ENCODE measurements at regions not wholly inside any gene's neighbourhood (a gene's known extent, or its start where the extent isn't known, plus 50 kb on each side); places are given as distances from the start of the nearest gene placed in this dataset.

DNA sequence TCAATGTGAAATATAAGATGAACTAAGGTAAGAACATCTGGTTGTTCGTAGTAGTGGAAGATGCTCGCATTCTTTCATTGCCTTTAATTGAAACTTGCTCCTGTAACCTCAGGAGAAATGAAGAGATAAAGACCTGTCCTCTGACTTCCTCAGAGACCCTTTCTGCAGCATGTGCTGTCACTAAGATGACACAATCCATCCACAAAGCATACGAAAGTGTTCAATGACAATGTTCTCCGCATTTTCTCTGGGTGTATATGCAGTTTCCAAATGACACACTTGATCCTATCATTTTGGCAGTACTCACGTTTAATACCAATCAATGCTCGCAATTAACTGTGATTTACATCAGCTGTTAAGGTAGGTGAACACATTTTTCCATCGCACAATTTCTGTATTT is 65.8 kb downstream of the PRL start:
- TF ChIP-seq CTCF (IDR thresholded peaks at IDR 0.05; ENCODE audit: insufficient read depth, low read depth, low read length) (no peak), EZH2 (IDR thresholded peaks at IDR 0.05; ENCODE audit: insufficient read depth, low read length) (no peak)
